Erythroblast (primary cell): ENCODE measurements at regions not wholly inside any gene's neighbourhood (a gene's known extent, or its start where the extent isn't known, plus 50 kb on each side); places are given as distances from the start of the nearest gene placed in this dataset.

ENCODE experiments used
- GATA1 ChIP-seq: IDR thresholded peaks from 2 replicates; pipeline ENCODE4 v1.6.1; 2011; ENCODE audit warnings: low read depth, mild to moderate bottlenecking, control low read depth, low read length, moderate library complexity
- POLR2A ChIP-seq: IDR thresholded peaks from 2 replicates; pipeline ENCODE4 v1.6.1; 2011; ENCODE audit warnings: mild to moderate bottlenecking, low read length

- TF ChIP-seq POLR2A = no peak
- no peak for TF ChIP-seq GATA1
Measured at GRCh38 chr2:3046170-3046865, 331.3 kb downstream of the EIPR1 start.
